Glomerular endothelial cell (primary cell): ENCODE measurements at regions not wholly inside any gene's neighbourhood (a gene's known extent, or its start where the extent isn't known, plus 50 kb on each side); places are given as distances from the start of the nearest gene placed in this dataset.
"Not testable (repeated sequence)": the region's sequence is repeated elsewhere in the genome, so short reads cannot be mapped to it uniquely, and the experiment has no call there.

Experiments used
- DNase-seq: peaks from one replicate; pipeline ENCODE4 v3.0.0-alpha.2; 2011; ENCODE audit warnings: low read depth, low spot score; ENCODE audit errors: extremely low read depth

- not testable (repeated sequence) for DNase-seq
These were observed 240.1 kb downstream of the ZNF92 start for GRCh38 chr7:65613644-65614289.

- not testable (repeated sequence) for DNase-seq
These were observed 242.5 kb downstream of the ZNF92 start for GRCh38 chr7:65616111-65616510.

GRCh38 chr7:65620216-65620615 lies 246.6 kb downstream of the ZNF92 start:
- not testable (repeated sequence) for DNase-seq

- not testable (repeated sequence) for DNase-seq
These were observed 248.0 kb downstream of the ZNF92 start for GRCh38 chr7:65621580-65622201.

- DNase-seq, result not testable (repeated sequence)
These were observed 241.6 kb upstream of the VKORC1L1 start for GRCh38 chr7:65631236-65631635.

GRCh38 chr7:65633587-65634404 lies 239.1 kb upstream of the VKORC1L1 start:
- DNase-seq, result not testable (repeated sequence)

- not testable (repeated sequence) for DNase-seq
These were observed 234.0 kb upstream of the VKORC1L1 start for GRCh38 chr7:65638918-65639317.

- DNase-seq, result not testable (repeated sequence)
These were observed 233.2 kb upstream of the VKORC1L1 start for GRCh38 chr7:65639717-65640116.

GRCh38 chr7:65643498-65643897 lies 229.4 kb upstream of the VKORC1L1 start:
- not testable (repeated sequence) for DNase-seq

GRCh38 chr7:65647153-65647964 lies 225.5 kb upstream of the VKORC1L1 start:
- DNase-seq, result not testable (repeated sequence)

GRCh38 chr7:65651174-65651573 lies 221.7 kb upstream of the VKORC1L1 start:
- DNase-seq, result not testable (repeated sequence)

- not testable (repeated sequence) for DNase-seq
These were observed 220.9 kb upstream of the VKORC1L1 start for GRCh38 chr7:65651826-65652592.

- DNase-seq, result not testable (repeated sequence)
These were observed 220.2 kb upstream of the VKORC1L1 start for GRCh38 chr7:65652669-65653068.

- DNase-seq, result not testable (repeated sequence)
These were observed 216.2 kb upstream of the VKORC1L1 start for GRCh38 chr7:65656494-65657188.

GRCh38 chr7:65683362-65683761 lies 189.5 kb upstream of the VKORC1L1 start:
- not testable (repeated sequence) for DNase-seq

GRCh38 chr7:65699026-65699714 lies 173.7 kb upstream of the VKORC1L1 start:
- DNase-seq, result not testable (repeated sequence)

- not testable (repeated sequence) for DNase-seq
These were observed 173.0 kb upstream of the VKORC1L1 start for GRCh38 chr7:65699715-65700356.

GRCh38 chr7:65719123-65719798 lies 153.6 kb upstream of the VKORC1L1 start:
- DNase-seq, result not testable (repeated sequence)
